ENCODE measurements at regions not wholly inside any gene's neighbourhood (a gene's known extent, or its start where the extent isn't known, plus 50 kb on each side); places are given as distances from the start of the nearest gene placed in this dataset.

DNA sequence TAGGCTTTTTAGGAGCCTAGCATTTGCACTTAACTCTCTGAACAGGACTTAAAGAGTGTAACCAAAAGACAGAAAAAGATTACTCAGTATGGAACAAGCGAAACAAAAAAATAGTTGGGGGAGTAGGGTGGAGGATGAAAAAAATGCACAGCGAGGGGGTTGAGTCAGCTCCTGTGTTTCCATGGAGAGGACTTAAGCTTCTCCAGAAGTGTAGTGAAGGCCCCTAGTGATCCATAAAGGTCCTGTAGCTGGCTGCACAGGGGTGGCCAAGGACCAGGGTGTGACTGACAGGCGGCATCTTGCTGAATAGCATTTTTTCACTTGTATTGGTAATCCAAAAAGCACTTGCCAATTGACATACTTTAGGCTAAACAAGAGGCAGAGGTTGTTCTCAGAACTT lies 533.9 kb downstream of the RFPL4B start:
- no peaks in the 10 kb centered on the region for H3K9me2 ChIP-seq
- H3K36me3 ChIP-seq (replicated peaks in 1 of 2; ENCODE audit: control insufficient read depth in 1 of 2, insufficient read depth in 2 of 2, low read length in 1 of 2): no peaks in the 10 kb centered on the region
- peaks cover 45% of the 10 kb centered on the region for H3F3A ChIP-seq (replicated peaks; ENCODE audit: insufficient read depth)
- CTCF ChIA-PET: interaction anchor here (0.8 kb wide), 1 partner anchor 16 kb away, joined by 3 read pairs; no protein-coding TSS in a partner anchor
- no peaks in the 10 kb centered on the region for H3K27me3 ChIP-seq (ENCODE audit: insufficient read depth)
- H3K27ac ChIP-seq (ENCODE audit: low read depth in 2 of 2, low read length in 1 of 2): peak overlapping the region; percentile 11 to 86; a peak in 3 of 4 replicates
- no peak for DNase-seq
- H3K79me2 ChIP-seq (ENCODE audit: insufficient read depth): no peaks in the 10 kb centered on the region
- no peak overlapping the region for H2AFZ ChIP-seq (ENCODE audit: low read depth)
- POLR2A ChIA-PET: no interaction called here
- peak overlapping the region; percentile 8; the same call in 1 of the 2 replicates for H3K9ac ChIP-seq
- H3K9me3 ChIP-seq: no peaks in the 10 kb centered on the region
- peaks cover 5 to 20% of the 10 kb centered on the region in 2 experiments for H3K4me1 ChIP-seq (ENCODE audit: control insufficient read depth in 1 of 2, insufficient read depth in 2 of 2, low read depth in 1 of 2, low read length in 1 of 2)
- H3K4me2 ChIP-seq: peak overlapping the region; percentile 43; the same call in 1 of the 2 replicates
- WGBS (ENCODE audit: low lambda C conversion rate): 47% methylated on average over 3 of the region's 3 CpGs
- H3K4me3 ChIP-seq (ENCODE audit: low read depth in 2 of 2, low read length in 1 of 2): no peak overlapping the region
- H4K20me1 ChIP-seq (ENCODE audit: insufficient read depth): no peaks in the 10 kb centered on the region
- TF ChIP-seq FOXM1 (IDR thresholded peaks at IDR 0.05; ENCODE audit: low read depth) (no peak), GABPA (IDR thresholded peaks at IDR 0.05; ENCODE audit: low read depth) (no peak), IRF3 (IDR thresholded peaks at IDR 0.05; ENCODE audit: low read depth, low read length) (no peak), MEF2A (IDR thresholded peaks at IDR 0.05; ENCODE audit: borderline replicate concordance, low read depth) (no peak), RCOR1 (IDR thresholded peaks at IDR 0.05; ENCODE audit: low read length) (no peak), MAX (IDR thresholded peaks at IDR 0.05; ENCODE audit: low read depth) (no peak), ELF1 (IDR thresholded peaks at IDR 0.05) (no peak), FOXJ3 (CRISPR knock-in tag; IDR thresholded peaks at IDR 0.05) (no peak), POLR2AphosphoS5 (IDR thresholded peaks at IDR 0.05; ENCODE audit: low read depth, low read length) (no peak), NFIC (IDR thresholded peaks at IDR 0.05; ENCODE audit: borderline replicate concordance) (no peak), FOSL2 (IDR thresholded peaks at IDR 0.05; ENCODE audit: borderline replicate concordance, low read depth) (peak; percentile 45; the same call in 1 of the 2 replicates), SIN3A (IDR thresholded peaks at IDR 0.05; ENCODE audit: borderline replicate concordance, low read depth, low read length) (no peak), ZBTB33 (IDR thresholded peaks at IDR 0.05; ENCODE audit: borderline replicate concordance, low read depth) (no peak), GATA2 (CRISPR knock-in tag; IDR thresholded peaks at IDR 0.05) (no peak), RFX5 (IDR thresholded peaks at IDR 0.05; ENCODE audit: low read length) (no peak), TEAD4 (IDR thresholded peaks at IDR 0.05; ENCODE audit: borderline replicate concordance, insufficient read depth) (no peak), TAF1 (IDR thresholded peaks at IDR 0.05; ENCODE audit: borderline replicate concordance, low read depth, low read length) (no peak), RAD21 (IDR thresholded peaks at IDR 0.05; ENCODE audit: low read length) (no peak), RXRA (IDR thresholded peaks at IDR 0.05; ENCODE audit: borderline replicate concordance, low read depth) (no peak), USF2 (IDR thresholded peaks at IDR 0.05; ENCODE audit: borderline replicate concordance, low read depth, low read length) (no peak), EP300 (IDR thresholded peaks at IDR 0.05; ENCODE audit: borderline replicate concordance in 1 of 2, low read depth in 1 of 2, low read length in 1 of 2) (peak in 1 of 2 experiments; percentile 39; a peak in 1 of 4 replicates)
- TF ChIP-seq, protein P1, sequence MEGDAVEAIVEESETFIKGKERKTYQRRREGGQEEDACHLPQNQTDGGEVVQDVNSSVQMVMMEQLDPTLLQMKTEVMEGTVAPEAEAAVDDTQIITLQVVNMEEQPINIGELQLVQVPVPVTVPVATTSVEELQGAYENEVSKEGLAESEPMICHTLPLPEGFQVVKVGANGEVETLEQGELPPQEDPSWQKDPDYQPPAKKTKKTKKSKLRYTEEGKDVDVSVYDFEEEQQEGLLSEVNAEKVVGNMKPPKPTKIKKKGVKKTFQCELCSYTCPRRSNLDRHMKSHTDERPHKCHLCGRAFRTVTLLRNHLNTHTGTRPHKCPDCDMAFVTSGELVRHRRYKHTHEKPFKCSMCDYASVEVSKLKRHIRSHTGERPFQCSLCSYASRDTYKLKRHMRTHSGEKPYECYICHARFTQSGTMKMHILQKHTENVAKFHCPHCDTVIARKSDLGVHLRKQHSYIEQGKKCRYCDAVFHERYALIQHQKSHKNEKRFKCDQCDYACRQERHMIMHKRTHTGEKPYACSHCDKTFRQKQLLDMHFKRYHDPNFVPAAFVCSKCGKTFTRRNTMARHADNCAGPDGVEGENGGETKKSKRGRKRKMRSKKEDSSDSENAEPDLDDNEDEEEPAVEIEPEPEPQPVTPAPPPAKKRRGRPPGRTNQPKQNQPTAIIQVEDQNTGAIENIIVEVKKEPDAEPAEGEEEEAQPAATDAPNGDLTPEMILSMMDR (IDR thresholded peaks at IDR 0.05): no peak
- TF ChIP-seq, protein P2, sequence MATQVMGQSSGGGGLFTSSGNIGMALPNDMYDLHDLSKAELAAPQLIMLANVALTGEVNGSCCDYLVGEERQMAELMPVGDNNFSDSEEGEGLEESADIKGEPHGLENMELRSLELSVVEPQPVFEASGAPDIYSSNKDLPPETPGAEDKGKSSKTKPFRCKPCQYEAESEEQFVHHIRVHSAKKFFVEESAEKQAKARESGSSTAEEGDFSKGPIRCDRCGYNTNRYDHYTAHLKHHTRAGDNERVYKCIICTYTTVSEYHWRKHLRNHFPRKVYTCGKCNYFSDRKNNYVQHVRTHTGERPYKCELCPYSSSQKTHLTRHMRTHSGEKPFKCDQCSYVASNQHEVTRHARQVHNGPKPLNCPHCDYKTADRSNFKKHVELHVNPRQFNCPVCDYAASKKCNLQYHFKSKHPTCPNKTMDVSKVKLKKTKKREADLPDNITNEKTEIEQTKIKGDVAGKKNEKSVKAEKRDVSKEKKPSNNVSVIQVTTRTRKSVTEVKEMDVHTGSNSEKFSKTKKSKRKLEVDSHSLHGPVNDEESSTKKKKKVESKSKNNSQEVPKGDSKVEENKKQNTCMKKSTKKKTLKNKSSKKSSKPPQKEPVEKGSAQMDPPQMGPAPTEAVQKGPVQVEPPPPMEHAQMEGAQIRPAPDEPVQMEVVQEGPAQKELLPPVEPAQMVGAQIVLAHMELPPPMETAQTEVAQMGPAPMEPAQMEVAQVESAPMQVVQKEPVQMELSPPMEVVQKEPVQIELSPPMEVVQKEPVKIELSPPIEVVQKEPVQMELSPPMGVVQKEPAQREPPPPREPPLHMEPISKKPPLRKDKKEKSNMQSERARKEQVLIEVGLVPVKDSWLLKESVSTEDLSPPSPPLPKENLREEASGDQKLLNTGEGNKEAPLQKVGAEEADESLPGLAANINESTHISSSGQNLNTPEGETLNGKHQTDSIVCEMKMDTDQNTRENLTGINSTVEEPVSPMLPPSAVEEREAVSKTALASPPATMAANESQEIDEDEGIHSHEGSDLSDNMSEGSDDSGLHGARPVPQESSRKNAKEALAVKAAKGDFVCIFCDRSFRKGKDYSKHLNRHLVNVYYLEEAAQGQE (IDR thresholded peaks at IDR 0.05; ENCODE audit: low read depth, low read length): no peak
- TF ChIP-seq, protein P3, sequence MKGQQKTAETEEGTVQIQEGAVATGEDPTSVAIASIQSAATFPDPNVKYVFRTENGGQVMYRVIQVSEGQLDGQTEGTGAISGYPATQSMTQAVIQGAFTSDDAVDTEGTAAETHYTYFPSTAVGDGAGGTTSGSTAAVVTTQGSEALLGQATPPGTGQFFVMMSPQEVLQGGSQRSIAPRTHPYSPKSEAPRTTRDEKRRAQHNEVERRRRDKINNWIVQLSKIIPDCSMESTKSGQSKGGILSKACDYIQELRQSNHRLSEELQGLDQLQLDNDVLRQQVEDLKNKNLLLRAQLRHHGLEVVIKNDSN (IDR thresholded peaks at IDR 0.05; ENCODE audit: borderline replicate concordance, low read depth): no peak

All from SK-N-SH (cell line).